ENCODE measurements at regions not wholly inside any gene's neighbourhood (a gene's known extent, or its start where the extent isn't known, plus 50 kb on each side); places are given as distances from the start of the nearest gene placed in this dataset.

DNA sequence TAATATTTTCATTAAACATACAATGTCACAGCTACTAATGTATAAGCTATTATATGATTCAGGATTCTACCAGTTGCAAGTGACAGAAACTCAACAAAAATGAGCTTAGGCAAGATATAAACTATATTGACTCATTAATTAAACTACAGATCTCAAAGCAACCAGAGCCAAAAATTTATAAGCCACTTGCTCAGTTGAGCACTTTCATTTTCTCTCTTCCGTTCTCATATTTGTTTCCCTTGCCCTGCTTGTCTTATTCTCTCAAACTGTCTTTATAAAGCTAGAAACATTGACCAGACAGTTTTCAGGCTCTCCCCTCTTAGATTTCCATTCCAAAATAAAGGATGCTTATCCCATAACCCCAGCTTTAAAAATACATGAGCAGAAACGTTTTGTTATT is 60.2 kb upstream of the DGKB start:
- H3F3A ChIP-seq (ENCODE audit: insufficient read depth): no peaks in the 10 kb centered on the region
- no peaks in the 10 kb centered on the region; the same call in 1 of the 2 replicates for H3K27me3 ChIP-seq (ENCODE audit: low read length)
- no peaks in the 10 kb centered on the region for H3K9me3 ChIP-seq (ENCODE audit: insufficient read depth, low read length)
- no peaks in the 10 kb centered on the region for H3K36me3 ChIP-seq (ENCODE audit: low read length)
- TF ChIP-seq EZH2phosphoT487 (conservative IDR thresholded peaks at IDR 0.05; ENCODE audit: low read length): no peak
- TF ChIP-seq, protein P1, sequence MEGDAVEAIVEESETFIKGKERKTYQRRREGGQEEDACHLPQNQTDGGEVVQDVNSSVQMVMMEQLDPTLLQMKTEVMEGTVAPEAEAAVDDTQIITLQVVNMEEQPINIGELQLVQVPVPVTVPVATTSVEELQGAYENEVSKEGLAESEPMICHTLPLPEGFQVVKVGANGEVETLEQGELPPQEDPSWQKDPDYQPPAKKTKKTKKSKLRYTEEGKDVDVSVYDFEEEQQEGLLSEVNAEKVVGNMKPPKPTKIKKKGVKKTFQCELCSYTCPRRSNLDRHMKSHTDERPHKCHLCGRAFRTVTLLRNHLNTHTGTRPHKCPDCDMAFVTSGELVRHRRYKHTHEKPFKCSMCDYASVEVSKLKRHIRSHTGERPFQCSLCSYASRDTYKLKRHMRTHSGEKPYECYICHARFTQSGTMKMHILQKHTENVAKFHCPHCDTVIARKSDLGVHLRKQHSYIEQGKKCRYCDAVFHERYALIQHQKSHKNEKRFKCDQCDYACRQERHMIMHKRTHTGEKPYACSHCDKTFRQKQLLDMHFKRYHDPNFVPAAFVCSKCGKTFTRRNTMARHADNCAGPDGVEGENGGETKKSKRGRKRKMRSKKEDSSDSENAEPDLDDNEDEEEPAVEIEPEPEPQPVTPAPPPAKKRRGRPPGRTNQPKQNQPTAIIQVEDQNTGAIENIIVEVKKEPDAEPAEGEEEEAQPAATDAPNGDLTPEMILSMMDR (IDR thresholded peaks at IDR 0.05; ENCODE audit: insufficient read depth, low read length, poor library complexity, severe bottlenecking): no peak
- no peak overlapping the region for H2AFZ ChIP-seq (ENCODE audit: low read depth, low read length, severe bottlenecking)
- no peak overlapping the region for H3K9ac ChIP-seq (ENCODE audit: low read length)
- no peaks in the 10 kb centered on the region; the same call in 1 of the 2 replicates for H4K20me1 ChIP-seq (ENCODE audit: low read depth, low read length)
- H3K9me2 ChIP-seq (replicated peaks; ENCODE audit: insufficient read depth, low read length): no peaks in the 10 kb centered on the region; the same call in 1 of the 2 replicates
- no peak overlapping the region for H3K4me3 ChIP-seq (ENCODE audit: insufficient read depth, low read length, poor library complexity, severe bottlenecking)
- H3K27ac ChIP-seq (ENCODE audit: low read depth, low read length): no peak overlapping the region
- H3K4me2 ChIP-seq (ENCODE audit: low read depth, low read length, poor library complexity, severe bottlenecking): no peak overlapping the region
- H3K79me2 ChIP-seq (ENCODE audit: insufficient read depth, low read length): no peaks in the 10 kb centered on the region

DNA sequence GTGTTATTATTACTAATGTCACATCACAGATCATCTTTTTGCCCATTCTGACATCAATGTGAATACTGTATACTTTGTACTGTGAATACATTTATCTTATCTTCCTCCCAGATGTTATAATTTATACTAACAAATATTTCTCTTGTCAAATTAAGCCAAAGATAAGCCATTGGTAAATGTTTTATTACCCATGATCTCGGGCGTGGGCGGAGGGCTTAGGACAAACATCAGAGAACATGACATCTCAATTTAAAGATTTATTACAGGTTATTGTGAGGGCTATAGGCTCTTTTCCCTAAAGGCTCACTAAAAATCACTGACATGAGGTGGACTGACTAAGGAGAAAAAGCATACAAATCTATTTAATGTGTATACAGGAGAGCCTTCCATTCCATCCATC is 58.2 kb upstream of the DGKB start:
- Histone ChIP-seq H3K4me2 (ENCODE audit: low read depth, low read length, poor library complexity, severe bottlenecking) (no peak overlapping the region), H3K4me3 (ENCODE audit: insufficient read depth, low read length, poor library complexity, severe bottlenecking) (no peak overlapping the region), H3K9me2 (replicated peaks; ENCODE audit: insufficient read depth, low read length) (no peaks in the 10 kb centered on the region; the same call in 1 of the 2 replicates), H3F3A (ENCODE audit: insufficient read depth) (no peaks in the 10 kb centered on the region), H3K79me2 (ENCODE audit: insufficient read depth, low read length) (no peaks in the 10 kb centered on the region), H3K9ac (ENCODE audit: low read length) (no peak overlapping the region), H2AFZ (ENCODE audit: low read depth, low read length, severe bottlenecking) (no peak overlapping the region), H4K20me1 (ENCODE audit: low read depth, low read length) (no peaks in the 10 kb centered on the region), H3K36me3 (ENCODE audit: low read length) (no peaks in the 10 kb centered on the region), H3K9me3 (ENCODE audit: insufficient read depth, low read length) (no peaks in the 10 kb centered on the region), H3K27me3 (ENCODE audit: low read length) (no peaks in the 10 kb centered on the region; the same call in 1 of the 2 replicates), H3K27ac (ENCODE audit: low read depth, low read length) (no peak overlapping the region)
- TF ChIP-seq EZH2phosphoT487 (conservative IDR thresholded peaks at IDR 0.05; ENCODE audit: low read length): no peak
- TF ChIP-seq, protein P1 (IDR thresholded peaks at IDR 0.05; ENCODE audit: insufficient read depth, low read length, poor library complexity, severe bottlenecking): no peak

DNA sequence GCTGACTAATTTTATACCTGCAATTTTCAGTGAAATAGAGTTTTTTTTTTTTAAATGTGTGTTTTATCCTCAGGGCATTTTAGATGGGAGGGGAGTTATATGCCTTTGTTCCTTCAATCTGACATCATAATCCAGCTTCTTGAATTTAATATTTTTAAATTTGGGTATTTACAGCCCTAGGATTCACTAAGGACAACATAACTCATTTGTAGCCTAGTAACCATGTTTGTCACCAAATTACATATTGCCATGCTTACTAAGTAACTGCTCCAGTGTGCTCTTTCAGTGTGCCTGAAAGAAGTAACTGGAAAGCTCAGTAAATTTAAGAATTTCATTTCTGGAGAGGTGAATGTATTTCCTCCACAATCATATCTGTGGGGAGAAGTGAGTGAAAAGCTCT is 56.8 kb upstream of the DGKB start:
- H3K36me3 ChIP-seq (ENCODE audit: low read length): no peaks in the 10 kb centered on the region
- H4K20me1 ChIP-seq (ENCODE audit: low read depth, low read length): no peaks in the 10 kb centered on the region
- H3K27ac ChIP-seq (ENCODE audit: low read depth, low read length): no peak overlapping the region
- TF ChIP-seq, protein P1 (IDR thresholded peaks at IDR 0.05; ENCODE audit: insufficient read depth, low read length, poor library complexity, severe bottlenecking): no peak
- no peak for TF ChIP-seq EZH2phosphoT487 (conservative IDR thresholded peaks at IDR 0.05; ENCODE audit: low read length)
- H3K9me2 ChIP-seq (replicated peaks; ENCODE audit: insufficient read depth, low read length): no peaks in the 10 kb centered on the region; the same call in 1 of the 2 replicates
- no peaks in the 10 kb centered on the region; the same call in 1 of the 2 replicates for H3K27me3 ChIP-seq (ENCODE audit: low read length)
- no peak overlapping the region for H3K4me2 ChIP-seq (ENCODE audit: low read depth, low read length, poor library complexity, severe bottlenecking)
- no peaks in the 10 kb centered on the region for H3K79me2 ChIP-seq (ENCODE audit: insufficient read depth, low read length)
- H3F3A ChIP-seq (ENCODE audit: insufficient read depth): no peaks in the 10 kb centered on the region
- H3K4me3 ChIP-seq (ENCODE audit: insufficient read depth, low read length, poor library complexity, severe bottlenecking): no peak overlapping the region
- no peak overlapping the region for H3K9ac ChIP-seq (ENCODE audit: low read length)
- H2AFZ ChIP-seq (ENCODE audit: low read depth, low read length, severe bottlenecking): no peak overlapping the region
- H3K9me3 ChIP-seq (ENCODE audit: insufficient read depth, low read length): no peaks in the 10 kb centered on the region
